HS-5 (cell line): ENCODE measurements at regions not wholly inside any gene's neighbourhood (a gene's known extent, or its start where the extent isn't known, plus 50 kb on each side); places are given as distances from the start of the nearest gene placed in this dataset.
"Not testable (repeated sequence)": the region's sequence is repeated elsewhere in the genome, so short reads cannot be mapped to it uniquely, and the experiment has no call there.

Source experiments
- DNase-seq: peaks from one replicate; pipeline ENCODE4 v3.0.0-alpha.2; 2012; ENCODE audit warnings: low read depth

- no peak for DNase-seq
Observed at GRCh38 chr1:29410476-29410875, 174.2 kb downstream of the PTPRU start.

- no peak for DNase-seq
Observed at GRCh38 chr1:29409616-29410015, 173.3 kb downstream of the PTPRU start.

DNA sequence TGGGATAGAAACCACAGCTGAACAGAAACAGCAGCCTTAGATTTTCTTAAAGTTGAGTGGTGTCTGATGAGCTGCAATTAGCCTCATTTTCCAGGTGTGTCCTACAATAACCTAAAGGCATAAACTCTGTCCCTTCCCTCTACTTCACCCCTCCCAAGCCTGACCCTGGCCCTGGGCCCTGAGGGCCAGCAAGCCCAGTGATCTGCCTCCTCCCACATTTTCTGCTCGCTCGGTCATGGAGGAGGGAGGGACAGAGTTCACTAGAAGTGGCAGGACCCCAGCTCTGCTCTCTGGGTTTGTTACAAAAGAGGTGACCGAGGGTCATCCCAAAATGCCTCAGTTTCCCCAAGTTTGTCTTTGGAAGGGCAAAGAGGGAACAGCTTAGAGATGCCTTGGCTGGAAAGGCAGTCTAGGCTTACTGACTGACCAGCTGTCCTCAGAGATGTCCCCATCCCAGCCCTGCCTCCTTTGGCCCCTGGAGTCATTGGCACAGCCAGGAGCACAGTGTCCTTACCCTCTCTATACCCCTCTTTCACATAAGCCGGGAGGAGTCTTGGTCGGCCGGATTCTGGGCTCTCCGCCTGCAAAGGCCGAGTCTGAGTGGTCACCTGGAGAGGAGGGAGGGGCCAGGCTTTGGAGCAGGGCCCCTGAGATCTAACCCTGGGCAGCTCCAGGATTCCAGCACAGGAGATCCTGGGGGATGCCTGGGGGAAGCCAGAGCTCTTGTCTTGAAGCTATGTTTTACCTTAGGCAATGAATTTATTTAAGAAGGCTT lies 172.7 kb downstream of the PTPRU start:
- no peak for DNase-seq

- DNase-seq, result no peak
Observed at GRCh38 chr1:29406814-29407213, 170.5 kb downstream of the PTPRU start.

GRCh38 chr1:29400203-29400602 lies 163.9 kb downstream of the PTPRU start:
- DNase-seq, result not testable (repeated sequence)

DNA sequence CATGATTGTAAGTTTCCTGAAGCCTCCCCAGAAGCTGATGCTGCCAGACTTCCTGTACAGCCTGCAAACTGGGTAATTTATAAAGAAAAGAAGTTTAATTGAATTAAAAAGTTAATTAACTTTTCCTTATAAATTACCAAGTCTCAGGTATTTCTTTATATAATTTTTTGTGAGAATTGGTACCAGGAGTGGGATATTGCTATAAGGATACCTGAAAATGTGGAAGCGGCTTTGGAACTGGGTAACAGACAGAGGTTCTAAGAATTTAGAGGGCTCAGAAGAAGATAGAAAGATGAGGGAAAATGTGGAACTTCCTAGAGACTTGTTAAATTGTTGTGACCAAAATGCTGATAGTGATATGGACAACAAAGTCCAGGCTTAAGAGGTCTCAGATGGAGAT lies 163.1 kb downstream of the PTPRU start:
- no peak for DNase-seq

DNA sequence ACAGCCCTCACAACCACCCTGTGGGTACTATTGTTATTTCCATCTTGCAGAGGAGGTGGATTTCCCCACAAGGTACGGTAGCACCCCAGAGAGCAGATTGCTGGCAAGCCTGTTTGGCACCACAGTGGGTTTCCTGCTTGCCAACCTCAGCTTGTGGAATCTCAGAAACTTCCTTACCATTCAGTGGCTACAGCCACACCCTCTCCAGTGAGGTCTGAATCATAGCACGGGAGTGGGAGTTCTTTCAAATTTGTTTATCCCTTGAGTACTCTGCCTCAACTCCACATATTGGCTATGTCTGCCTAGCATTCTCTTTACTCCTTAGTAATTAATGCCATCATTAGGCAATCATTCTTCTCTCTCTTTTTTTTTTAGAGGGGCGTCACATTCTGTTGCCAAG lies 162.1 kb downstream of the PTPRU start:
- DNase-seq, result no peak

DNA sequence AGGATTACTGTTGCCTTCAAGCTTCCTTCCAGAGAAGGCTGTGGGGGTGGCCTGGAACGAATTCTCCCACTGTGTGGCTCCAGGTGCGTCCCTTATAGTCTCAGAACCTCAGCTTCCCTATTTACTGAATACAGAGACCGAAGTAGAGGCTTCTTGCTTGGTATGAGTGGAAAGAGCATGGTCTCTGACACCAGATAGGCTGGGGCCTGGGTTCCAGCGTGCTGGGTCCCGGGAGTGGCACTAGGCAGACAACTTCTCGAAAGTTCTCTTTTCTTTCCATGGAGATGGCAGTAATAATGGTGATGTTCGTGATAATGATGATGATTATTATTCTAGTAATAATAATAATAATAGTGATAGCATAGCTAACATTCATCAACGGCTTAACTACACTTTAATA lies 161.7 kb downstream of the PTPRU start:
- no peak for DNase-seq

DNA sequence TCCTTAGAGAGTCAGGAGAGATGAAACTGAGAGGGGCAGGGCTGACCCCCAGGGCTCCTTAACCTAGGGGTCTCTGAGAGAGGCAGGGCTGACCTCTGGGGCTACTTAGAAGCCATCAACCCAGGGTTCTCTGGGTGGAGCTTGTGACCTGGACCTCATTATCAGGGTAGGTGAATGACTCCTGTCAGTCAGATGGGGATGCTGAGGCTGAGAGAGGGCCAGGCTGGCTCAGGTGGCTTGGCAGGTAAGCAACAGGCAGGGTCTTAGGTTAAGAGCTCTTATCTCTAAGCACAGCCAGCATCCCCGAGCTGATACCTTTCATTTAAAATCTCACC lies 160.9 kb downstream of the PTPRU start:
- no peak for DNase-seq

DNA sequence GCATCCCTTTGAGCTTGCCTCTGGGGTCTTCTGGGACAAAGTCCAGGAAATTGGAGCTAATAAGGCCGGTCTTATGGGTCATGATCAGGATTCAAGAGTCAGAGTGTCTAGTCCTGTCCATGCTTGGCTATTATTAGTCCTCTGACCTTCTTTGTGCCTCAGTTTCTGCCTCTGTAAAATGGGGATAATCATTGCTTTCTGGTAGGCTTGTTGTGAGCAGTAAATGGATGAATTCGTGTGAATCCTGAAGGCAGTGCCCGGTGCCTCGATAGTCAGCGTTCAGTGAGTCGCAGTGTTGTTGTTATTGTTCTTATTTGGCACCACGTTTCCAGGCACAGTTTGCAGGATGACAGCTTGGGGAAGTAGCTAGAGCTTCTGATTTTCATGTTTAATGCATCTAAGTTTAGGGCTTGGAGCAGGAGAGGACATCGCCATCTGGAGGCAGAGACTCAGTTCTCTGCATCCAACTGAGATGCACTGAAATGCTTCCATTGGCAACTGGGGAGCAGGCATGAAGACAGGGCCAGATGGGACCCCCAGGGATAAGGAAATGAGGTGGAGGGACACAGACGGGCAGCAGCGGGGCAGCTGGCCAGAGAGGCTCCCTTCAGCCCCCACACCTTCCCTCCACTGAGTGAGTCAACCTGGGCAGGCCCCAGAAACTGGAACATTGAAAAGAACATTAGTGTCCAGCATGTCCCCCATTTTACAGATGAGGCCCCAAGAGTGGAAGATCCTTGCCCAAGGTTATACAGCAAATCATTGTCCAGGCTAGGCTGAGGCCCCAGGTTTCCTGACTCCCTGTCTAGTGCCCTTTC lies 160.3 kb downstream of the PTPRU start:
- no peak for DNase-seq

- DNase-seq, result no peak
Observed at GRCh38 chr1:29395736-29396437, 159.6 kb downstream of the PTPRU start.

- DNase-seq, result no peak
Observed at GRCh38 chr1:29394521-29395225, 158.4 kb downstream of the PTPRU start.

DNA sequence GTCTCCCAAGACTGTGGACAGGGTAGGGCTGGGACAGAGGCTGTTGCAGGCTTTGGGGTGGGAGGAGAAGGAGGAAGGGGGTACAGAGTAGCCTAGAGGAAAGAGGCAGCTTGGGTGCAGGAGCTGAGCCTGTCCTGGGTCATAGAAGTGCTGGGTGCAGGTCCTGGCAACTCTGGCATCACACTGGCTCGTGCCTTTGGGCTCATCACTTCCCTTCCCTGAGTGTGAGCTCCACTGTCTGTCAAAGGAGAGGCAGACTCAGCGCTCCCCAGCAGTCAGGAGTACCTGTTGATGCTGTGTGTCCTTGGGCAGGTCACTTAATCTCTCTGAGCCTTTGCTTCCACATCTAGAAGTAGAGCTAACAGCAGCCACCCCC lies 157.1 kb downstream of the PTPRU start:
- DNase-seq, result no peak

DNA sequence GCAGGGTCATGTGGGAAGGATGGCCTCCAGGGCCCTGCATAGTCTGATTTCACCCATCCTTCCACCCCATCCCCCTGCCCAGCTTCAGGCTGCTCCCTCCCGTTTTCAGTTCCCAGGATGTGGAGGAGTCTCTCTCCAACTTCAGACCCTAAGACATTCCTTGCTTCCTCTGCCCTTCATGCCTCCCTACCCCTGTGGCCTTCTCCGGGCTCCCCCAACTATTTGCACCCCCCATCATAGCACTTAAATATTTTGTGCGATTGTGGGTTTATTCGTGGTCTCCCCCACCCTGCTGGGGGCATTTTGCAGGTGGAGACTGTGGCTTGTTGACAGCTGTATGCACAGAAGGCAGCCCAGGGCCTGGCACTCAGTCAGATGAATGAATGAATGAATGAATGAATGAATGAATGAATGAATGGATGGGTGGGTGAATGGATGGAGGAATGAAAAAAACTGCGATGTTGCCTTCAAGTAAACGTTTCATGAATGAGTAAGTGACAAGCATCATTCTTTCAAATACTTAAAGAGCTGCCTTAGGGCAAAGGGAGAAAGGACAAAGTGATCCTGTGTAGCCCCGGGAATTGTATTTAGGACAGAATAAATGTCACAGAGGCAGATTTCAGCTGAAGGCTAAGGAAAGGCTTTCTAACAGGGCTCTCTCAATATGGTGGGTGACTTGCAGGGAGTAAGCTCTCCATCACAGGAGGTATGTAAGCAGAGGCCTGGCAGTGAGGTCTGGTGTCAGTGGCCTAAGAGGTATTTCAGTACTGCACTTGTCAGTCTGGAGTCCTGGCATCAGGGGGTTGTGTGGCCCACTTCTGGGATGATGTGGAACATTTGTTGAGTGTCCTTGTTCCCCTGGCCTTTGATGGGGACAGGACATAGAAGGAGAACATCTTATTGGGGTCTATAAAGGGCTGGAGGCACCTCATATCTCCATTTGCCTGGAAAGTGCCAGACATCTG lies 156.4 kb downstream of the PTPRU start:
- no peak for DNase-seq

- DNase-seq, result no peak
Observed at GRCh38 chr1:29392036-29392435, 155.7 kb downstream of the PTPRU start.

DNA sequence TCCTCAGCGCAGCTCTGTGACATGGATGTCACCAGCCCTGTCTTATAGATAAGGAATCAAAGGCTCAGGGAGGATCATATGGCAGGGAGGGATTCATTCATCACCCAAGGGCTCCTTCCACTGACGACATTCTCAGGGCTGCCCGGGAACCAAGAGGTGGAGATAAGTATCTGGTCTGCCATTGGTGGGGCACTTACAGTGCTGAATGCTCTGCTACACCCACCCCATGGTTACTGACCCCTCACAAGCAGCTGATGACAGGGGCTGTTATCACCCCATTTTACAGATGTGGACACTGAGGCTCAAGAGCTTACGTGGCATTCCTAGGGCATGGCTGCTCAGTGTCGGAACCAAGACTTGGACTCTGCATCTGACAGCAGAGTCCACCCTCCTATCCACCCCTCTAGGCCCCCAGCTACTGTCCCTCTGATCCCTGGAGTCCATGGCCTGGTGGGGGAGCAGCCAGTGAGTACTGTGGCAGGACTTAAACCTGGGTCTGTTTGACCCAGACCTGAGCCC lies 155.1 kb downstream of the PTPRU start:
- no peak for DNase-seq

- no peak for DNase-seq
Observed at GRCh38 chr1:29390491-29391361, 154.4 kb downstream of the PTPRU start.

DNA sequence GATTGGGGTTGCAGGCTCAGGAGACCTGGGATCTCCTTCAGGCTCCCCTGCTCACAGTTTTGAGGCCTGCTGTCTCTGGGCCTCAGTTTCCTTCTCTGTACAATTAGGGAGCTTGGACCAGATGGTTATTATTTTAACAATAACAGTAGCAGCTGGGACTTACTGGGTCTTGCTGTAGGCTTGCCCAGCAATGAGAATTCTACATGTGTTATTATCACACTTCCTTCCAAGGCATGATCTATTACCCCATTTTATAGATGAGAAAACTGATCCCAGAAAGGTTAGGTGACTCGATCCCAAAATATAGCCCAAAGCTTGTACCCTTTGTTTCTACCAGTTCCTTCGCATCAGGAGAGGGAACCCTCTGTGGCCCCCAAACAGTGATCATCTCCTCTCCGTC lies 153.8 kb downstream of the PTPRU start:
- no peak for DNase-seq

GRCh38 chr1:29389533-29390041 lies 153.3 kb downstream of the PTPRU start:
- no peak for DNase-seq

DNA sequence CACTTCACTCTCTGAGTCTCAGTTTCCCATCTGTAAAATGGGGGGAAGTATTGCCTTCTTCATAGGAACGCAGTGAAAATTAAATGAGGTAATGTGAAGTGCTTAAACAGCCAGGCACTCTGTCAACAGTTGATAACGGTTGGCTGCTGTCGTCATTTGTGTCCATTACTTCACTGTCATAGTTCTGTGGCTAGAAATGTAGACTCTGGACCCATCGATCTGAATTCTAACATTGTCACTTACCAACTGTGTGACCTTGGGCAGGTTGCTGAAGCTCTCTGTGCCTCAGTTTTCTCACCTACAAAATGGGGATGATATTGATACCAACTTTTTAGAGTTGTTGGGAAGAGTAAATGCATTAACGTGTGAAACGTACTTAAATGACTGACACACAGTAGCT lies 152.6 kb downstream of the PTPRU start:
- DNase-seq, result no peak
